ENCODE measurements at regions not wholly inside any gene's neighbourhood (a gene's known extent, or its start where the extent isn't known, plus 50 kb on each side); places are given as distances from the start of the nearest gene placed in this dataset.

GRCh38 chr4:34371676-34372075 lies 1872.6 kb downstream of the ARAP2 start:
- no peak for DNase-seq (ENCODE audit: low read depth in 2 of 2)
- H3K79me2 ChIP-seq (ENCODE audit: control insufficient read depth, insufficient read depth, low read length), result no peaks in the 10 kb centered on the region
- TF ChIP-seq CTCF (conservative IDR thresholded peaks at IDR 0.05 in 1 of 2, IDR thresholded peaks at IDR 0.05 in 1 of 2; ENCODE audit: low read depth in 1 of 2, low read length in 2 of 2) (no peak), EZH2 (IDR thresholded peaks at IDR 0.05; ENCODE audit: low read length, missing control alignments) (no peak)
- H3K4me1 ChIP-seq (ENCODE audit: control insufficient read depth, extremely low read depth, insufficient read depth, low read length), result no peaks in the 10 kb centered on the region
- H3K36me3 ChIP-seq (ENCODE audit: control insufficient read depth, insufficient read depth, low read length), result no peaks in the 10 kb centered on the region
- H3K4me2 ChIP-seq (ENCODE audit: extremely low read depth, insufficient read depth, low read length), result no peak overlapping the region
- no peaks in the 10 kb centered on the region for H4K20me1 ChIP-seq (ENCODE audit: control insufficient read depth, extremely low read depth, insufficient read depth, low read length)
- H3K27ac ChIP-seq (ENCODE audit: insufficient read depth, low read length), result no peak overlapping the region
- no peak overlapping the region for H3K9ac ChIP-seq (ENCODE audit: insufficient read depth, low read length)
- no peak overlapping the region for H2AFZ ChIP-seq (ENCODE audit: low read length)
- H3K4me3 ChIP-seq (replicated peaks in 1 of 4; ENCODE audit: control extremely low read depth in 1 of 4, insufficient read depth in 1 of 4, low read depth in 3 of 4, low read length in 4 of 4), result no peak overlapping the region
- H3K9me3 ChIP-seq (ENCODE audit: control insufficient read depth, insufficient read depth, low read depth, low read length), result no peaks in the 10 kb centered on the region
- H3K27me3 ChIP-seq (ENCODE audit: control insufficient read depth, insufficient read depth, low read length), result no peaks in the 10 kb centered on the region

DNA sequence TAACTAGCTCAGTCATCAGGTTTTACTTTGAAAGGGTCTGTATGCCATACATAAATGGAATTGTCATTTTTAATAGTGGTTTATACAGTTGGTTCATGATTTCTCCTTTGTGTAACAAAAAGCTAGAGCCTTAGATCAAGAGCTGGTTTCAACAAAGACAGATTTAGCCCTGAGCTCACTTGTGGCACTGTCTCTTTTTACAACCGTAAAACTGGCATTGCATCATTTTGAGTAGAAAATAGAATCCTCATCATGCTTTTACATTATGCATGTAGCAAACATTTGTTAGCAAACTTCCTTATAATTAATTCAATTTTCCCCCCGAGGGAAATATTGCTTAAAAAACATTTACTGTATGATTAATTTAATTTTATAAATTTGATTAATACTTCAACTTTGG lies 1871.5 kb downstream of the ARAP2 start:
- no peaks in the 10 kb centered on the region for H3K27me3 ChIP-seq (ENCODE audit: control insufficient read depth, insufficient read depth, low read length)
- no peak overlapping the region for H2AFZ ChIP-seq (ENCODE audit: low read length)
- no peaks in the 10 kb centered on the region for H3K9me3 ChIP-seq (ENCODE audit: control insufficient read depth, insufficient read depth, low read depth, low read length)
- no peaks in the 10 kb centered on the region for H3K36me3 ChIP-seq (ENCODE audit: control insufficient read depth, insufficient read depth, low read length)
- no peaks in the 10 kb centered on the region for H3K4me1 ChIP-seq (ENCODE audit: control insufficient read depth, extremely low read depth, insufficient read depth, low read length)
- no peak overlapping the region for H3K9ac ChIP-seq (ENCODE audit: insufficient read depth, low read length)
- no peak overlapping the region for H3K27ac ChIP-seq (ENCODE audit: insufficient read depth, low read length)
- H3K4me3 ChIP-seq (replicated peaks in 1 of 4; ENCODE audit: control extremely low read depth in 1 of 4, insufficient read depth in 1 of 4, low read depth in 3 of 4, low read length in 4 of 4), result no peak overlapping the region
- H3K4me2 ChIP-seq (ENCODE audit: extremely low read depth, insufficient read depth, low read length), result no peak overlapping the region
- no peaks in the 10 kb centered on the region for H4K20me1 ChIP-seq (ENCODE audit: control insufficient read depth, extremely low read depth, insufficient read depth, low read length)
- DNase-seq (ENCODE audit: low read depth in 2 of 2), result no peak
- H3K79me2 ChIP-seq (ENCODE audit: control insufficient read depth, insufficient read depth, low read length), result no peaks in the 10 kb centered on the region
- no peak for TF ChIP-seq CTCF (conservative IDR thresholded peaks at IDR 0.05 in 1 of 2, IDR thresholded peaks at IDR 0.05 in 1 of 2; ENCODE audit: low read depth in 1 of 2, low read length in 2 of 2)
- TF ChIP-seq EZH2 (IDR thresholded peaks at IDR 0.05; ENCODE audit: low read length, missing control alignments), result no peak

- Histone ChIP-seq H4K20me1 (ENCODE audit: control insufficient read depth, extremely low read depth, insufficient read depth, low read length) (no peaks in the 10 kb centered on the region), H3K79me2 (ENCODE audit: control insufficient read depth, insufficient read depth, low read length) (no peaks in the 10 kb centered on the region), H3K9ac (ENCODE audit: insufficient read depth, low read length) (no peak overlapping the region), H2AFZ (ENCODE audit: low read length) (no peak overlapping the region), H3K4me1 (ENCODE audit: control insufficient read depth, extremely low read depth, insufficient read depth, low read length) (no peaks in the 10 kb centered on the region), H3K27ac (ENCODE audit: insufficient read depth, low read length) (no peak overlapping the region), H3K27me3 (ENCODE audit: control insufficient read depth, insufficient read depth, low read length) (no peaks in the 10 kb centered on the region), H3K4me3 (replicated peaks in 1 of 4; ENCODE audit: control extremely low read depth in 1 of 4, insufficient read depth in 1 of 4, low read depth in 3 of 4, low read length in 4 of 4) (no peak overlapping the region), H3K9me3 (ENCODE audit: control insufficient read depth, insufficient read depth, low read depth, low read length) (no peaks in the 10 kb centered on the region), H3K36me3 (ENCODE audit: control insufficient read depth, insufficient read depth, low read length) (no peaks in the 10 kb centered on the region), H3K4me2 (ENCODE audit: extremely low read depth, insufficient read depth, low read length) (no peak overlapping the region)
- TF ChIP-seq EZH2 (IDR thresholded peaks at IDR 0.05; ENCODE audit: low read length, missing control alignments) (no peak), CTCF (conservative IDR thresholded peaks at IDR 0.05 in 1 of 2, IDR thresholded peaks at IDR 0.05 in 1 of 2; ENCODE audit: low read depth in 1 of 2, low read length in 2 of 2) (no peak)
- DNase-seq (ENCODE audit: low read depth in 2 of 2), result no peak
Observed at GRCh38 chr4:34373456-34373855, 1870.9 kb downstream of the ARAP2 start.

All from fibroblast of lung (primary cell).